ENCODE measurements at regions not wholly inside any gene's neighbourhood (a gene's known extent, or its start where the extent isn't known, plus 50 kb on each side); places are given as distances from the start of the nearest gene placed in this dataset.

GRCh38 chr2:8614646-8615045, 67.2 kb upstream of the ID2 start:
- peaks cover 7% of the 10 kb centered on the region for H3K4me1 Mint-ChIP-seq
- TF ChIP-seq CTCF (conservative IDR thresholded peaks at IDR 0.05), result no peak
- peaks cover 6% of the 10 kb centered on the region for H3K9me3 Mint-ChIP-seq
- H3K9ac ChIP-seq (ENCODE audit: extremely low read depth, low read length, poor library complexity, severe bottlenecking), result no peak overlapping the region
- H3K27me3 ChIP-seq (ENCODE audit: control insufficient read depth, insufficient read depth, low read length, poor library complexity, severe bottlenecking), result no peaks in the 10 kb centered on the region
- H3K4me3 ChIP-seq (ENCODE audit: low read length), result no peak overlapping the region
- H3K27me3 Mint-ChIP-seq (ENCODE audit: insufficient read depth), result peaks cover 16% of the 10 kb centered on the region
- H3K4me1 ChIP-seq (ENCODE audit: control insufficient read depth, insufficient read depth, low read length), result peaks cover 8% of the 10 kb centered on the region
- peaks cover 5% of the 10 kb centered on the region for H3K9me3 ChIP-seq (ENCODE audit: control insufficient read depth, low read length)
- 79 to 80% methylated on average over 4 of the region's 4 CpGs for WGBS, 2 experiments (ENCODE audit: insufficient coverage in 1 of 2, insufficient read length in 1 of 2)
- no peak overlapping the region for H3K4me3 Mint-ChIP-seq
- H3K27ac Mint-ChIP-seq, result no peak overlapping the region
- no peaks in the 10 kb centered on the region for H3K36me3 Mint-ChIP-seq (ENCODE audit: low read depth)
- H3K36me3 ChIP-seq (ENCODE audit: control insufficient read depth, insufficient read depth, low read length), result no peaks in the 10 kb centered on the region
- H3K27ac ChIP-seq (ENCODE audit: low read depth, low read length), result no peak overlapping the region
- DNase-seq, result no peak

- Histone ChIP-seq H3K9me3 (ENCODE audit: control insufficient read depth, low read length) (peaks cover 4% of the 10 kb centered on the region), H3K4me3 (ENCODE audit: low read length) (no peak overlapping the region), H3K9ac (ENCODE audit: extremely low read depth, low read length, poor library complexity, severe bottlenecking) (no peak overlapping the region), H3K27ac (ENCODE audit: low read depth, low read length) (no peak overlapping the region), H3K4me1 (ENCODE audit: control insufficient read depth, insufficient read depth, low read length) (peaks cover 2% of the 10 kb centered on the region), H3K27me3 (ENCODE audit: control insufficient read depth, insufficient read depth, low read length, poor library complexity, severe bottlenecking) (no peaks in the 10 kb centered on the region), H3K36me3 (ENCODE audit: control insufficient read depth, insufficient read depth, low read length) (no peaks in the 10 kb centered on the region)
- TF ChIP-seq CTCF (conservative IDR thresholded peaks at IDR 0.05), result no peak
- Mint-ChIP-seq H3K9me3 (peaks cover 6% of the 10 kb centered on the region), H3K27me3 (ENCODE audit: insufficient read depth) (peaks cover 16% of the 10 kb centered on the region), H3K36me3 (ENCODE audit: low read depth) (no peaks in the 10 kb centered on the region), H3K4me1 (peaks cover 2% of the 10 kb centered on the region), H3K27ac (no peak overlapping the region), H3K4me3 (no peak overlapping the region)
- DNase-seq, result no peak
- 95 to 97% methylated on average over 5 to 6 of the region's 6 CpGs for WGBS, 2 experiments (ENCODE audit: insufficient coverage in 1 of 2, insufficient read length in 1 of 2)
Measured at GRCh38 chr2:8615252-8615575, 66.6 kb upstream of the ID2 start.

GRCh38 chr2:8615576-8616281, 66.1 kb upstream of the ID2 start:
- no peak for DNase-seq
- no peak overlapping the region for H3K27ac Mint-ChIP-seq
- Histone ChIP-seq H3K27me3 (ENCODE audit: control insufficient read depth, insufficient read depth, low read length, poor library complexity, severe bottlenecking) (no peaks in the 10 kb centered on the region), H3K9ac (ENCODE audit: extremely low read depth, low read length, poor library complexity, severe bottlenecking) (no peak overlapping the region), H3K4me3 (ENCODE audit: low read length) (no peak overlapping the region), H3K27ac (ENCODE audit: low read depth, low read length) (no peak overlapping the region), H3K9me3 (ENCODE audit: control insufficient read depth, low read length) (no peaks in the 10 kb centered on the region), H3K36me3 (ENCODE audit: control insufficient read depth, insufficient read depth, low read length) (no peaks in the 10 kb centered on the region), H3K4me1 (ENCODE audit: control insufficient read depth, insufficient read depth, low read length) (no peaks in the 10 kb centered on the region)
- H3K27me3 Mint-ChIP-seq (ENCODE audit: insufficient read depth), result peaks cover 16% of the 10 kb centered on the region
- TF ChIP-seq CTCF (conservative IDR thresholded peaks at IDR 0.05), result no peak
- WGBS, 2 experiments (ENCODE audit: insufficient coverage in 1 of 2, insufficient read length in 1 of 2), result 92 to 94% methylated on average over 11 to 14 of the region's 14 CpGs
- peaks cover 5% of the 10 kb centered on the region for H3K9me3 Mint-ChIP-seq
- H3K36me3 Mint-ChIP-seq (ENCODE audit: low read depth), result no peaks in the 10 kb centered on the region
- no peak overlapping the region for H3K4me3 Mint-ChIP-seq
- H3K4me1 Mint-ChIP-seq, result no peaks in the 10 kb centered on the region

All from endodermal cell (in vitro differentiated cells).